ENCODE measurements at regions not wholly inside any gene's neighbourhood (a gene's known extent, or its start where the extent isn't known, plus 50 kb on each side); places are given as distances from the start of the nearest gene placed in this dataset.

- TF ChIP-seq CTCF (IDR thresholded peaks at IDR 0.05), result no peak
- TF ChIP-seq REST (IDR thresholded peaks at IDR 0.05; ENCODE audit: insufficient read depth in 1 of 2, low read depth in 2 of 2, low read length in 1 of 2), result no peak
Measured at GRCh38 chr18:47571957-47572356, 320.5 kb upstream of the SKOR2 start.

All from Panc1 (cell line).